ES-I3 (cell line): ENCODE measurements at regions not wholly inside any gene's neighbourhood (a gene's known extent, or its start where the extent isn't known, plus 50 kb on each side); places are given as distances from the start of the nearest gene placed in this dataset.

Source experiments
- H3K36me3 ChIP-seq: 2 replicates; pipeline ENCODE4 v1.6.1; 2013; ENCODE audit warnings: mild to moderate bottlenecking, low read length, control low read depth, moderate library complexity; ENCODE audit not compliant: insufficient read depth
- H3K4me1 ChIP-seq: 2 replicates; pipeline ENCODE4 v1.6.1; 2013; ENCODE audit warnings: mild to moderate bottlenecking, control low read depth, low read length; ENCODE audit not compliant: insufficient read depth
- H3K9ac ChIP-seq: 2 replicates; pipeline ENCODE4 v1.6.1; 2013; ENCODE audit warnings: low read depth, mild to moderate bottlenecking, low read length, moderate library complexity
- H3K9me3 ChIP-seq: 2 replicates; pipeline ENCODE4 v1.6.1; 2013; ENCODE audit warnings: mild to moderate bottlenecking, low read length, moderate library complexity; ENCODE audit not compliant: control insufficient read depth, insufficient read depth

- Histone ChIP-seq H3K36me3 (no peaks in the 10 kb centered on the region), H3K4me1 (0 out of 2 replicates have a peak, but pooled peaks cover 3% of the 10 kb centered on the region), H3K9me3 (no peaks in the 10 kb centered on the region), H3K9ac (no peak overlapping the region)
Measured at GRCh38 chr2:2744958-2745715, 414.1 kb upstream of the MYT1L start.

GRCh38 chr2:2744107-2744506, 413.0 kb upstream of the MYT1L start:
- Histone ChIP-seq H3K36me3 (no peaks in the 10 kb centered on the region), H3K9me3 (no peaks in the 10 kb centered on the region), H3K4me1 (0 out of 2 replicates have a peak, but pooled peaks cover 3% of the 10 kb centered on the region), H3K9ac (no peak overlapping the region)

- Histone ChIP-seq H3K36me3 (no peaks in the 10 kb centered on the region), H3K9ac (no peak overlapping the region), H3K9me3 (no peaks in the 10 kb centered on the region), H3K4me1 (0 out of 2 replicates have a peak, but pooled peaks cover 3% of the 10 kb centered on the region)
Measured at GRCh38 chr2:2743164-2743571, 412.1 kb upstream of the MYT1L start.

- H3K9me3 ChIP-seq = no peaks in the 10 kb centered on the region
- no peaks in the 10 kb centered on the region for H3K36me3 ChIP-seq
- 0 out of 2 replicates have a peak, but pooled peaks cover 3% of the 10 kb centered on the region for H3K4me1 ChIP-seq
- H3K9ac ChIP-seq = no peak overlapping the region
Measured at GRCh38 chr2:2742726-2743125, 411.7 kb upstream of the MYT1L start.

- no peaks in the 10 kb centered on the region for H3K36me3 ChIP-seq
- 0 out of 2 replicates have a peak, but pooled peaks cover 3% of the 10 kb centered on the region for H3K4me1 ChIP-seq
- H3K9me3 ChIP-seq = no peaks in the 10 kb centered on the region
- no peak overlapping the region for H3K9ac ChIP-seq
Measured at GRCh38 chr2:2740238-2740775, 409.2 kb upstream of the MYT1L start.

GRCh38 chr2:2739231-2739795, 408.2 kb upstream of the MYT1L start:
- H3K4me1 ChIP-seq = 0 out of 2 replicates have a peak, but pooled peaks cover 3% of the 10 kb centered on the region
- H3K36me3 ChIP-seq = no peaks in the 10 kb centered on the region
- H3K9ac ChIP-seq = no peak overlapping the region

GRCh38 chr2:2738684-2739083, 407.6 kb upstream of the MYT1L start:
- Histone ChIP-seq H3K4me1 (0 out of 2 replicates have a peak, but pooled peaks cover 3% of the 10 kb centered on the region), H3K36me3 (no peaks in the 10 kb centered on the region), H3K9ac (no peak overlapping the region), H3K9me3 (no peaks in the 10 kb centered on the region)

More at GRCh38 chr2:2739231-2739795, 408.2 kb upstream of the MYT1L start:
- no peaks in the 10 kb centered on the region for H3K9me3 ChIP-seq

- Histone ChIP-seq H3K9ac (no peak overlapping the region), H3K9me3 (no peaks in the 10 kb centered on the region), H3K4me1 (0 out of 2 replicates have a peak, but pooled peaks cover under 1% of the 10 kb centered on the region), H3K36me3 (no peaks in the 10 kb centered on the region)
Measured at GRCh38 chr2:2738276-2738675, 407.2 kb upstream of the MYT1L start.

- H3K9me3 ChIP-seq = no peaks in the 10 kb centered on the region
- H3K4me1 ChIP-seq = no peaks in the 10 kb centered on the region
- no peaks in the 10 kb centered on the region for H3K36me3 ChIP-seq
- no peak overlapping the region for H3K9ac ChIP-seq
Measured at GRCh38 chr2:2735041-2735440, 404.0 kb upstream of the MYT1L start.

GRCh38 chr2:2734308-2734707, 403.2 kb upstream of the MYT1L start:
- Histone ChIP-seq H3K36me3 (no peaks in the 10 kb centered on the region), H3K9me3 (no peaks in the 10 kb centered on the region), H3K9ac (no peak overlapping the region), H3K4me1 (no peaks in the 10 kb centered on the region)

GRCh38 chr2:2733818-2734217, 402.7 kb upstream of the MYT1L start:
- H3K36me3 ChIP-seq = no peaks in the 10 kb centered on the region

GRCh38 chr2:2732331-2733119, 401.4 kb upstream of the MYT1L start:
- no peak overlapping the region for H3K9ac ChIP-seq
- H3K36me3 ChIP-seq = no peaks in the 10 kb centered on the region
- H3K9me3 ChIP-seq = no peaks in the 10 kb centered on the region
- H3K4me1 ChIP-seq = no peaks in the 10 kb centered on the region

More at GRCh38 chr2:2733818-2734217, 402.7 kb upstream of the MYT1L start:
- H3K9ac ChIP-seq = no peak overlapping the region
- H3K9me3 ChIP-seq = no peaks in the 10 kb centered on the region
- no peaks in the 10 kb centered on the region for H3K4me1 ChIP-seq

GRCh38 chr2:2731816-2732284, 400.8 kb upstream of the MYT1L start:
- H3K9ac ChIP-seq = no peak overlapping the region
- H3K36me3 ChIP-seq = no peaks in the 10 kb centered on the region
- H3K4me1 ChIP-seq = no peaks in the 10 kb centered on the region
- no peaks in the 10 kb centered on the region for H3K9me3 ChIP-seq

GRCh38 chr2:2731101-2731815, 400.2 kb upstream of the MYT1L start:
- no peaks in the 10 kb centered on the region for H3K9me3 ChIP-seq
- H3K4me1 ChIP-seq = no peaks in the 10 kb centered on the region
- H3K36me3 ChIP-seq = no peaks in the 10 kb centered on the region
- no peak overlapping the region for H3K9ac ChIP-seq
